Activated CD4-positive, alpha-beta T cell treated with anti-CD3 and anti-CD28 coated beads, Interleukin-2, amount 50 U/mL, for 24 hours (primary cell): ENCODE measurements at regions not wholly inside any gene's neighbourhood (a gene's known extent, or its start where the extent isn't known, plus 50 kb on each side); places are given as distances from the start of the nearest gene placed in this dataset.

Experiments
- DNase-seq, 2 donors: peaks; one replicate each; pipeline ENCODE4 v3.0.0-alpha.2; 2020; ENCODE audit warnings: low read depth in 1 of 2, low spot score in 1 of 2

GRCh38 chr11:116449522-116449921 is 323.3 kb downstream of the BUD13 start:
- no peak for DNase-seq

DNA sequence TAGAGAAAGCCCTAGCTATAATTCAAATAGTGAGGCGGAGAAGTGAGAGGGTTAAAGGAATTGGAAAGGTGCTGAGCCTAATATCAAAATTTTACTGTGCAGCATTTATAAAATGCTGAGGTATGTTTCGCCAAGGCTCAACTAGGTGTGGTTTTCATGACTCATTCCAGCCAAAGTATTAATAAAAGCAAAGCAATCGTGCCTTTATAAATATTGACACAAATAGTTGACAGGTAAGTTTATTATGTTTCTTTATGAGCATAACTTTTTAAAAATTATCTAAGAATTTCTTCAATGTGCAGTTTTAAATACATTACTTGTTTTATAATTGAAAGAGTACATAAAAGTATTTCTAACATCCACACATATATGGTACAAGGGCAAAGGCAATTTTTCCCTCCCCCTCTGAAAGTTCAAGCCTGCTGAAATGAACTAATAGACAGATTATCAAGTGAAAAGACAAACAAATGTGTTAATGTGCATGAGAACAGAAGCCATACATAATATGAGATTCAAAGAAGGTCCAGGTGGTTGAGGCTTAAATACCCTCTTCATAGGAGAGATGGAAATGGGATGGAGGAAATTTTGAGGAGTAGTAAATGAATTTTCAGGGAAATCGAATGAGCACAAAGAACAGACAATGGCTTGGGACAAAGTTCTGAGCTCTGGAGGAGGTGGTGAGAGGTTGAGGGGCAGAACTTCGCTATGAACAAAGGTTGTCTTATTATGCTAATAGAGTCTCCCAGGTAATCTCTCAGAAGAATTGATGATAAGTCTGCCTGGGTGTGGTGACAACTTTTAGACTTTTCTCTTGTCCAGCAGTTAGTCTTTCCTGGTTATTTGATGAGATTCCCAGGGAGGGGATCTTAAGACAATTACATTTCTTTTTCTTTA is 326.5 kb downstream of the BUD13 start:
- no peak for DNase-seq

- no peak for DNase-seq
Observed at GRCh38 chr11:116445108-116446047, 327.4 kb downstream of the BUD13 start.

GRCh38 chr11:116442238-116442752 is 330.5 kb downstream of the BUD13 start:
- no peak for DNase-seq

DNA sequence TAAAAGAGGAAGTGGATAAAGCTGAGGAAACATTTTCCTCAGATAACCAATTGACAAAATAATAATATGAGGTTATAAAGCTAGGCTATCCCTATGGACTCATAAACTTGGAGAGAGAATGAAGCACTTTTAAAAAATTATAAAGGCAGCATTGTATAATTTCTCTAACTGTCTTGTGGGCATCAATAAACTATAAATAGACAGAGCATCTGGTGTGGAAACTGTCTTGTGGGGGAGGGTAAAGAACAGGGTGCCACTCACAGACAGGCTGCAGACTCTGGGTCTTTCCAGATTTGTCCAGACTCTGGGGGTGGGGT is 333.5 kb downstream of the BUD13 start:
- no peak for DNase-seq

GRCh38 chr11:116438651-116439360 is 334.0 kb downstream of the BUD13 start:
- DNase-seq: no peak

- no peak for DNase-seq
Observed at GRCh38 chr11:116434986-116435385, 337.8 kb downstream of the BUD13 start.

DNA sequence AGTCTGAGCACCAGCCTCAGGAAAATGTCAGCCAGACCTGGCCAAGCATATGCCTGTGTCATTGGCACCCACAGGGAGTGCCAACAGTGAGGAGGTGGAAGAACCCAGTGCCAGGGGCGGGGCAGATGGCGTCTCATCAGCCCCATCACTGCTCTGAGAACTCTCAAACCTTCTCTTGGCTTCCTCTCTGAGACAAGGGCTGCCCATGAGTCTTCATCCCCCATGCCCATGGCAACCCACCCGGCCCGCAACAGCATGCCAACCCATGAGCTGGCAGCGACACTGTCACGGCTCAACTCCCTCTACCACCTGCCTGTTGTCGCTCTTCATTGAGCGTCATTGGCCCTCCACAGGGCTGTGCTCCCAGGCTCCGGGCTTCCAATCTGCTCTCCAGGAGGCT is 340.5 kb downstream of the BUD13 start:
- no peak for DNase-seq

DNA sequence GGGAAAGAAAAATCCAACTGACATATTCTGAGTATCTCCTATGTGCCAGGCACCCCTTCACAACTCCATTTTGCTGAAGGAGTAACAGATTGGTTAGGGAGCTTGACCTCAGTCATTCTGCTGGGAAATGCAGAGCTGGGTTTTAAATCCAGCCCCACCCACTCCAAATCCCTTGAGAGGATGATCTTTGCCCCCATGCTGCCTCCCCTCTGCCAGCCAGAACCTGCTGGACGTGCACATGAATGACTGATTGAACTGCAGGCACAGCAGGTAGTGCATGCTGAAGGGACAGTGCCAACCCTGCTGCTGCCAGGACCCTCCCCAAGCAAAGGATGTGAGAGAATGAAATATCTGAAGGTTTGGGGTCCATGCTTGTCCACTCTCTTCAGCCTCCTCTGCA is 340.9 kb downstream of the BUD13 start:
- no peak for DNase-seq

DNA sequence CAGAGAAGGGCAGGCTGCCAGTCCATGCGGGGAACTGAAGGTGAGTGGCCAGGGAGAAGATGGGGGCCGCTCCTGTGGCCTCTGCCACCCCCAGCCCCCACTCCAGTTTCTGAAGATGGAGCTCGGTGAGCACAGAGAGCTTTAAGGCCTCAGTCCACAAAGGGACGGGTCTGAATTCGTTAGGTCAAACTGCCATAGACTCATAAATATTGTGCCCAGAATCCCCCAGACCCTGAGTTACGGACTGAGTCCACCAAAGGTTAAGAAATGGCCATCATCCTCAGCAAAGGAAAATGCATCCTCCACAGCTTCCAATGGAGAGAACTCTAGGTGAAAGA is 344.2 kb downstream of the BUD13 start:
- DNase-seq: no peak

GRCh38 chr11:116427903-116428637 is 344.7 kb downstream of the BUD13 start:
- DNase-seq: no peak

DNA sequence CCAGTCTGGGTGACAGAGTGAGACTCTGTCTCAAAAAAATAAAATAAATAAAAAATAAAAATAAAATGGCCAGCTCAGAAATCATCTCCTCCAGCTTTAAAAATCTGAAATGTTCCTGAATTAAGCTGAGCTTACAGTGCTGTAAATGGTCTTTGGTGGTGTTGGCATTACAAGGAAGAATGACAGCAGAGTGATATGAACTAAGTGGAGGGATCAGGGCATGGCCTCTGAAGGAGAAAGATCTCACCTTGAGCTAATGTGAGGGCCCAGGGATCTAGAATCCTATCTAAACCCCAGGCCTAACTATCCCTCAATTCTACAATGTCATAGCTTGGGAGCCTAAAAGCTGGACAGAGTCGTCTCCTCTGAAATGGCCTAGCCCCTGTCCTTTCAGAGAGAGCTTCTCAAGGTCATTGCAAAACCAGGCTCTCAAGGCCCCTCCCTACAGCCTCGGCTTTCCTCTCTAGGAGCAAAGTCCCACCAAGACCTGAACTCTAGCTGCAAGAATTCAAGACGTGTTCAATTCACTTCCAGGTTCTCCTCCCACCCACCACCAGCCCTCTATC is 345.4 kb downstream of the BUD13 start:
- no peak for DNase-seq

GRCh38 chr11:116426761-116427160 is 346.0 kb downstream of the BUD13 start:
- DNase-seq: no peak

DNA sequence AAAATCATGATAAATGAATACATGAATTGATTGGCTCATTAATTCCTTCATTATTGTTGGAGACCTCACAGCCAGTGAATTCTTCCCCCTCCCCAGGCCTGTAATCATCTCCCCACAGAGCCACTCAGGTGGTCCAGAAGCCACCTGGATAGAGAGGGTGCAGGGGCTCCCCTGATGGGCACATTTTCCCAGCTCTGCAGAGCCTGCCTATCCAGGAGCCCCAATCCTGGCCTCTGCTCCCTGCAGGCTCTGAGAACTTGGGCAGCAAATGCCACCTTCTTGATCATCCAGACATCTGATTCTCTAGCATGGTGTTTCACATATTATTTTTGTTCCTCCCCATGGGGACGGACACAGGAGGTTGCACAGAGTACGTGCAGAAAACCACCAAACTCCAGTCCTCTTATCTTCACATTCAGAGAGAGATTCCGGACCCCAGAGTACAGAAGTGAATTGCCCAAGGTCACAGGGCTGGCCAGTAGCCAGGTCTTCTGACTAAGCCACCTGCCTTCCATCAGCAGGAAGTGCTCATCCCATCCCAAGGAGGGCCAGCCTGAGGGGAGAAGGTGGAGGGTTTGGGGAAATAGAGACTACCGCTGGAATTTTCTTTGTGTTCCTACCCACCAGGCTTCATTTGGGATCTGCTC is 348.0 kb downstream of the BUD13 start:
- no peak for DNase-seq

- DNase-seq: no peak
Observed at GRCh38 chr11:116422956-116423600, 349.7 kb downstream of the BUD13 start.

DNA sequence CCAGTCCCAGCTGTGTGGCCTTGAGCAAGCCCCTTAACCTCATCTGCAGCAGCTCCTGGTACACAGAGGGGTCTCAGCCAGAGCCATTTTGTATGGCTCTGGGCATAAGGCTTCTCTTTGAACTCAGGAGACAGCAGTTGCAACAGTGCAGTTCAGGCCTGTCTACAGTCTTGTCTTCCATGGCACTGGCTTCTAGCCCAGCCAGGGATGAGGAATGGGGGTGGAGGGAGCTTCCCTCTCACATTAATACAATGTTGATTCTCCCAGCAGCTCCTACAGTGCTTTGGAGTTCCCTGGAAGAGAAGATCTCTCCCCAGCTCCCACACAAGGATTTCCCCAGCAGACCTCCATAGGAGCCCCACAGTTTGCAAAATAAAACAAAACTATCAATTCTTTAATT is 350.2 kb downstream of the BUD13 start:
- no peak for DNase-seq

DNA sequence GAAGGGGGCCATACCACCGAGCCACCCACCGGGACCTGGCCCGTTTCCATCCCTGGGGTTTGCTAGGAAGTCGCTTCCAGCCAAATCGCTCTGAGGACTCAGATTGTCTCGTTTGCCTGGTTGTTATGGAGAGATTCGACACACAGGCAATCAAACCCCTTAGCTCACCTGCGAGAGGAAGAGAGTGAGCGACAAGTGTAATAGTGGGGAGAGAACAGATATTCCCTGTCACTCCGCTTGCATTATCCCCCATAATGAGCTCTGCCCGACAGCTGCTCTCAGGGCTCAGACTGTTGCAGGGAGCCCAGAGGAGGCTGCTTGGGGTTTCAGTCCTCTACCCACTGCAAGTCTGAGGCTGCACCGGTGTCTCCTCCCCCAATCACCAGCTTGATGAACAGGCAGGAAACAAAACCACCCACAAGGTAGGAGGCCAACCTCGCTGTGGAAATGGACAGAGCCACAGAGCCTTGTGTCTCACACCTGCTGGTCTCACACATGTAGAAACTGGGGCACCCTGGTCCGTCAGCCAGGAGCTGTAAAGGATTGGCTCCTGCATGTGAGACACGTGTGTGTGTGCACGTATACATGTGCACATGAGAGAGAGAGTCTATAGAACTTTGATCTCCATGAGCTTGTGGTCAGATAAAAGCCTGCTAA is 351.1 kb downstream of the BUD13 start:
- no peak for DNase-seq

DNA sequence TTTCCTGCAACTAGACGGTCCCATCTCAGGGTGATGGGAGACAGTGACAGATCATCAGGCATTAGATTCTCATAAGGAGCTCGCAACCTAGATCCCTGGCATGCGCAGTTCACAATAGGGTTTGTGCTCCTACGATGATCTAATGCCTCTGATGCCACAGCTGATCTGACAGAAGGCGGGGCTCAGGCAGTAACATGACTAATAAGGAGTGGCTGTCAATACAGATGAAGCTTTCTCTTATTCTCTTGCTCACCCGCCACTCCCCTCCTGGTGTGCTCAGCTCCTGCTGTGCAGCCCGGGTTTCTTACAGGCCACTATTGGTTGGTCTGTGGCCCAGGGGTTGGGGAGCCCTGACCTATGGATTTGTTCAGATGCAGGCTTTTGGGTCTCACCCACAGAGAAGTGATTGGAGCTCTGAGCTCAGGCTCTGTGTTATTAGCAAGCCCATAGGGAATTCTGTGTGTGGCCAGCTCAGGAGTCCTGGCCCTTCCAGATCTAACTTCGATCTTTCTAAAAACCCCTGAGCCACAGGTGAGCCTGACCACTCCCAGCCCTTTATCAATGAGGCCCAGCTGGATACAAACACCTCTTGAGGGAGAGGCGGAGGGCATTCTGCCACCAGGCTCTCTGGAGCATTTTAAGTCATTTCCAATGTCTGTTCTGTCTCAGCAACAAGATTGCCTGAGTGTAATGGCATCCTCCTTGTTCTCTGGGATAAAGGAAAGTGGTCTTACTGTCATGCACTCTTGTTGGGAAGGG is 351.8 kb downstream of the BUD13 start:
- no peak for DNase-seq
